Sigmoid colon (tissue), 4 donors: ENCODE measurements at regions not wholly inside any gene's neighbourhood (a gene's known extent, or its start where the extent isn't known, plus 50 kb on each side); places are given as distances from the start of the nearest gene placed in this dataset.

Experiments used
- CTCF ChIP-seq, 4 experiments: fragments of 450-650 bp in 3 of 4; fragments of 200-600 bp in 1 of 4; IDR thresholded peaks; one replicate each; pipeline ENCODE4 v1.5.1; 2016 to 2019; ENCODE audit warnings: antibody characterized with exemption in 4 of 4, mild to moderate bottlenecking in 3 of 4, moderate library complexity in 2 of 4
- EP300 ChIP-seq, 4 donors: sonication (generic); formaldehyde crosslinking; IDR thresholded peaks; one replicate each; pipeline ENCODE4 v1.6.1; 2017; ENCODE audit warnings: antibody characterized with exemption in 4 of 4
- POLR2A ChIP-seq, 2 donors: fragments of 450-650 bp; IDR thresholded peaks; one replicate each; pipeline ENCODE4 v1.6.1; 2016; ENCODE audit warnings: antibody characterized with exemption in 2 of 2, mild to moderate bottlenecking in 2 of 2, moderate library complexity in 2 of 2
- POLR2AphosphoS5 ChIP-seq, 4 donors: sonication (generic); formaldehyde crosslinking; IDR thresholded peaks; one replicate each; pipeline ENCODE4 v1.6.1; 2017; ENCODE audit warnings: antibody characterized with exemption in 4 of 4

GRCh38 chrX:139026406-139026805, 314.9 kb upstream of the FGF13 start:
- TF ChIP-seq CTCF (IDR thresholded peaks at IDR 0.05) (no peak), POLR2A (IDR thresholded peaks at IDR 0.05) (no peak), EP300 (IDR thresholded peaks at IDR 0.05) (no peak), POLR2AphosphoS5 (IDR thresholded peaks at IDR 0.05) (no peak)
